Immature natural killer cell (primary cell): ENCODE measurements at regions not wholly inside any gene's neighbourhood (a gene's known extent, or its start where the extent isn't known, plus 50 kb on each side); places are given as distances from the start of the nearest gene placed in this dataset.

Experiments
- DNase-seq, 3 donors: peaks; one replicate each; pipeline ENCODE4 v3.0.0; 2022; ENCODE audit warnings: mixed read lengths in 1 of 3
- H3K27ac Mint-ChIP-seq, 6 donors: one replicate each; pipeline ENCODE4 v1.8.0; 2020; ENCODE audit warnings: mixed read lengths in 6 of 6, mild to moderate bottlenecking in 5 of 6, inconsistent platforms in 4 of 6, moderate library complexity in 3 of 6
- H3K27me3 Mint-ChIP-seq, 3 donors: one replicate each; pipeline ENCODE4 v1.8.0; 2020 to 2021; ENCODE audit warnings: low read depth in 3 of 3, mild to moderate bottlenecking in 3 of 3, mixed read lengths in 3 of 3, moderate library complexity in 3 of 3, inconsistent platforms in 1 of 3
- H3K36me3 Mint-ChIP-seq, 3 donors: one replicate each; pipeline ENCODE4 v1.8.0; 2020; ENCODE audit warnings: mixed read lengths in 3 of 3, inconsistent platforms in 2 of 3, mild to moderate bottlenecking in 2 of 3
- H3K4me1 Mint-ChIP-seq, 2 donors: one replicate each; pipeline ENCODE4 v1.8.0; 2020; ENCODE audit warnings: inconsistent platforms in 2 of 2, mild to moderate bottlenecking in 2 of 2, mixed read lengths in 2 of 2, moderate library complexity in 1 of 2
- H3K4me3 Mint-ChIP-seq, 5 donors: one replicate each; pipeline ENCODE4 v1.8.0; 2020; ENCODE audit warnings: mild to moderate bottlenecking in 5 of 5, mixed read lengths in 5 of 5, inconsistent platforms in 3 of 5, moderate library complexity in 3 of 5
- H3K9me3 Mint-ChIP-seq, 6 donors: one replicate each; pipeline ENCODE4 v1.8.0; 2020; ENCODE audit warnings: mild to moderate bottlenecking in 6 of 6, mixed read lengths in 6 of 6, inconsistent platforms in 4 of 6, moderate library complexity in 3 of 6

GRCh38 chr15:36501063-36501678, 78.3 kb upstream of the CDIN1 start:
- DNase-seq: peak in 1 of 3 donors; percentile 2

GRCh38 chr15:36502509-36502908, 76.9 kb upstream of the CDIN1 start:
- H3K4me3 Mint-ChIP-seq: no peak overlapping the region
- H3K9me3 Mint-ChIP-seq: no peaks in the 10 kb centered on the region
- no peak for DNase-seq
- no peak overlapping the region for H3K27ac Mint-ChIP-seq
- H3K36me3 Mint-ChIP-seq: no peaks in the 10 kb centered on the region
- H3K27me3 Mint-ChIP-seq: no peaks in the 10 kb centered on the region
- H3K4me1 Mint-ChIP-seq: no peaks in the 10 kb centered on the region

More at GRCh38 chr15:36501063-36501678, 78.3 kb upstream of the CDIN1 start:
- Mint-ChIP-seq H3K27ac (no peak overlapping the region), H3K4me3 (no peak overlapping the region), H3K36me3 (no peaks in the 10 kb centered on the region), H3K27me3 (no peaks in the 10 kb centered on the region), H3K4me1 (no peaks in the 10 kb centered on the region), H3K9me3 (no peaks in the 10 kb centered on the region)

GRCh38 chr15:36506733-36507356, 72.6 kb upstream of the CDIN1 start:
- Mint-ChIP-seq H3K4me1 (no peaks in the 10 kb centered on the region), H3K27ac (no peak overlapping the region), H3K27me3 (no peaks in the 10 kb centered on the region), H3K9me3 (no peaks in the 10 kb centered on the region), H3K4me3 (no peak overlapping the region), H3K36me3 (peaks cover 0 to 3% (median 0%) of the 10 kb centered on the region in 3 donors)
- no peak for DNase-seq

GRCh38 chr15:36507458-36507857, 72.0 kb upstream of the CDIN1 start:
- DNase-seq: no peak
- Mint-ChIP-seq H3K9me3 (no peaks in the 10 kb centered on the region), H3K4me1 (no peaks in the 10 kb centered on the region), H3K4me3 (no peak overlapping the region), H3K36me3 (peaks cover 0 to 3% (median 0%) of the 10 kb centered on the region in 3 donors), H3K27me3 (no peaks in the 10 kb centered on the region), H3K27ac (no peak overlapping the region)

DNA sequence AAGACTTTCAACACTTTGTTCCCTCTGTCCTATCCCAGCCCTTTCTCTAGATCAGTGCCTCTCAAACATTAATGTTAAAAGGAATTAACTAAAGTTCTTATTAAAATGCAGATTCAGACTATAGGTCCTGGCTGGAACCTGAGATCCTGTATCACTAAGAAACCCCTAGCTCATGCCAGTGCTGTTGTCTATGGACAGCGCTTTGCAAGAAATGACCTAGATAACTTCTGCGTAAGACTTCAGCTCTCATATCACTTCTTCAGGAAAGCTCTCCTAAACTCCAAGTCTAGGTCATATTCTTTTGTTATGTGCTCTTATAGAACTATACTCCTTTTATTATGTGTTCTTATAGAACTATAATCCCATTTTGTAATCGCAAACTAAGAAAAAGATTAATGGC, 67.8 kb upstream of the CDIN1 start:
- DNase-seq: no peak
- peaks cover 0 to 3% (median 0%) of the 10 kb centered on the region in 3 donors for H3K36me3 Mint-ChIP-seq
- no peak overlapping the region for H3K4me3 Mint-ChIP-seq
- no peaks in the 10 kb centered on the region for H3K27me3 Mint-ChIP-seq
- H3K4me1 Mint-ChIP-seq: no peaks in the 10 kb centered on the region
- H3K9me3 Mint-ChIP-seq: no peaks in the 10 kb centered on the region
- no peak overlapping the region for H3K27ac Mint-ChIP-seq

DNA sequence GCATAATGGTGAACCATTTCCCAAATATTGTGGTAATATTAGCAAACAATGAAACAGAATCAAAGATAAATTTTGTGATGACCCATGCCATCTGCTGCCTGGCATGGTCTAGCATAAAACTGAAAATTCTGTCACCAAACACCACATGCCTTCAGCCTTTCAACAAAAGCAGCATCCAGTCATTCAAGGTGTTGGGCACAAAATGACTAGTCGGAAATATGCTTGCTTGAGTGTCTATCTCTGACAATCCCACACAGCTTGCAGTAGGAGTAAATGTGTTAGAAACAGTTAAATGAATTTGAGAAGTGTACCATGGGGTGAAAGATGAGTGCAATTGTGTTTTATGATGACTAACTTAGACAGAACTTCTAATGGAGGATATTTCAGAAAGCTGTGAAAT, 61.7 kb upstream of the CDIN1 start:
- Mint-ChIP-seq H3K4me3 (no peak overlapping the region), H3K27ac (no peak overlapping the region), H3K27me3 (no peaks in the 10 kb centered on the region), H3K36me3 (no peaks in the 10 kb centered on the region), H3K4me1 (no peaks in the 10 kb centered on the region), H3K9me3 (peaks cover 0 to 6% (median 4%) of the 10 kb centered on the region in 6 donors)
- DNase-seq: no peak

- H3K36me3 Mint-ChIP-seq: no peaks in the 10 kb centered on the region
- H3K4me3 Mint-ChIP-seq: no peak overlapping the region
- DNase-seq: no peak
- H3K9me3 Mint-ChIP-seq: peaks cover 0 to 6% (median 4%) of the 10 kb centered on the region in 6 donors
- H3K27ac Mint-ChIP-seq: no peak overlapping the region
- H3K27me3 Mint-ChIP-seq: no peaks in the 10 kb centered on the region
- no peaks in the 10 kb centered on the region for H3K4me1 Mint-ChIP-seq
These were observed 60.4 kb upstream of the CDIN1 start for GRCh38 chr15:36519067-36519466.

GRCh38 chr15:36525430-36525829, 54.0 kb upstream of the CDIN1 start:
- no peaks in the 10 kb centered on the region for H3K36me3 Mint-ChIP-seq
- H3K4me1 Mint-ChIP-seq: no peaks in the 10 kb centered on the region
- H3K9me3 Mint-ChIP-seq: no peaks in the 10 kb centered on the region
- H3K27me3 Mint-ChIP-seq: no peaks in the 10 kb centered on the region
- H3K27ac Mint-ChIP-seq: no peak overlapping the region
- no peak overlapping the region for H3K4me3 Mint-ChIP-seq
- DNase-seq: no peak

DNA sequence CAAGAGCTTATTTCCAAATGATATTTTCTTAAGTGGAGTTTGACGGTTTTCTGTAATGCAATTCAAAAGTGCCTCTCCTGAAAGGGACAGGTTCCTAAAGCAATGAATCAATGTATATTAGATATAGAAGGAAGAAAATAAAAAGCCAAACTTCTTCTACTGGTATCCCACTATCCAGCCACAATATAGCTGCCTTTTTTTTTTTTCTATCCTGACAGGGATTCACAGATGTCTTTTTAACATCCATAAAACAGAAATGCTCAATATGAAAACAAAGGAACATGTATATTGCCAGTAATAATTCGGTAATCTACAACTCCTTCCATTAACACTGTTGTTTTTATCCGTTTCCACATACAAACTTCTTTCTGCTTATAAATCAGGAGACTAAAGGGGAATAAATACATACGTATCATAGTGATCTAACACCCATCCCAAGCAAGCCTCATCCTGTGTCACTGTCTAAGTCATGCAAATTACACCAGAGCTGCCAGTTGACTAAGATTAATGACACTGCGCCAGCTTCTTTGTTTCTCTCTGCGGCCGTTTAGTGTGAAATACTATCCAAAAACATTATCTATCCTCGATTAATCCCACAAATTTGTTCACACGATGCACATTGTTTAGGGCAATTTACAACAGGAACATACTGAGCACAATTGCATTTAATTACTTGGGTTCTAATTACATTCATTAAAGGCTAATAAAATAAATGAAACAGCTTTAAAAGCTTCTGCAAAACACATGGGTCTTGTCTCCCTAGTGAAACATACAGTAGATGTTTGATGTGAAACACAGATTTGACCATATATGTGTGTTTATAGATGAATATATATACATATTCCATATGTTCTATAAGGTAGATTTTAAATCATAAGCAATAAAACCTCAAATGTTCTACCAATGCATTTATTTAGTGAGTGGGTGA, 51.9 kb upstream of the CDIN1 start:
- H3K4me3 Mint-ChIP-seq: no peak overlapping the region
- H3K27ac Mint-ChIP-seq: no peak overlapping the region
- H3K27me3 Mint-ChIP-seq: no peaks in the 10 kb centered on the region
- DNase-seq: no peak
- H3K9me3 Mint-ChIP-seq: peaks cover 0 to 2% (median 0%) of the 10 kb centered on the region in 6 donors
- H3K36me3 Mint-ChIP-seq: no peaks in the 10 kb centered on the region
- no peaks in the 10 kb centered on the region for H3K4me1 Mint-ChIP-seq

DNA sequence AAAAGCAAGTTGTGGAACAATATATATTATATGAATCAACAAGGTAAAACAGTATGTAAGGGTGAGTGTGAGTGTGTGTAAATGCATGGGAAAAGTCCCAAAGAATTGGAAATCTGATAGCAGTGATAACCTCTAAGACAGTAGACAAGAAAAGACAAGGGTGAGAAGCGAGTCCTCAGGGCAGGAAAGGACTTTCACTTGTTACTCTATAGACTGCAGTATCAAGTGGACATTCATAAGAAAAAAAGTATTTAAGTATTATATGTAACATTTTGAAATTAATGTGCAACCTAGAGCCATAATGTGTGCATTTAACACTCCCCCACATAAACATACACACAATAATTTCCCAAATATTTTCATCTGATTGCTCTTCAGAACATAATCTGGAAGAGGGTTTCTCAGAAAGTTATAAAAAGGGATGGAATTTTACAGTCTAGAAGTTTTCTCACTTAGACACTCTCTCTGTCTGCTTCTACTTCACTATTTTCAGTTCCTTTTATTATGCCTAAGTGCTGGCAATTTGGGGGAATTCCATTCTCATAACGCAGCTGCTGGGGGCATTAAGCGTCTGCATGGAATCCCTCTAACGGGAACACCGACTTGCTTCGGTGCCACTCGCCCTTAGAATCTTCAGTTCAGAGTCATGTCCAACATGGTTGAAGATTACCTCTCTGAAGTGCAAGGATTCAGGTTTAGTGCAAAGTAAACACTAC, 50.0 kb upstream of the CDIN1 start:
- H3K9me3 Mint-ChIP-seq: peaks cover 0 to 2% (median 0%) of the 10 kb centered on the region in 6 donors
- H3K36me3 Mint-ChIP-seq: no peaks in the 10 kb centered on the region
- no peak overlapping the region for H3K4me3 Mint-ChIP-seq
- no peaks in the 10 kb centered on the region for H3K27me3 Mint-ChIP-seq
- no peak overlapping the region for H3K27ac Mint-ChIP-seq
- DNase-seq: no peak
- H3K4me1 Mint-ChIP-seq: no peaks in the 10 kb centered on the region
